HG02852 (cell line): ENCODE measurements at regions not wholly inside any gene's neighbourhood (a gene's known extent, or its start where the extent isn't known, plus 50 kb on each side); places are given as distances from the start of the nearest gene placed in this dataset.
"Not testable (repeated sequence)": the region's sequence is repeated elsewhere in the genome, so short reads cannot be mapped to it uniquely, and the experiment has no call there.

Experiments used
- ATAC-seq: cut with Tn5 transposase; IDR thresholded peaks from one replicate; pipeline ENCODE4 v1.9.1; 2021; ENCODE audit warnings: mild to moderate bottlenecking, moderate library complexity; ENCODE audit not compliant: unreplicated experiment

GRCh38 chr10:42367532-42368230 is 270.7 kb downstream of the ZNF33B start:
- peak; percentile 98 for ATAC-seq

- no peak for ATAC-seq
Observed at GRCh38 chr10:42351745-42352144, 286.6 kb downstream of the ZNF33B start.

GRCh38 chr10:42336593-42337337 is 301.6 kb downstream of the ZNF33B start:
- not testable (repeated sequence) for ATAC-seq

- ATAC-seq: not testable (repeated sequence)
Observed at GRCh38 chr10:42335653-42336296, 302.6 kb downstream of the ZNF33B start.

- no peak for ATAC-seq
Observed at GRCh38 chr10:42304341-42304740, 334.0 kb downstream of the ZNF33B start.

- not testable (repeated sequence) for ATAC-seq
Observed at GRCh38 chr10:42281896-42282295, 356.5 kb downstream of the ZNF33B start.

- ATAC-seq: not testable (repeated sequence)
Observed at GRCh38 chr10:42269788-42270187, 368.6 kb downstream of the ZNF33B start.

GRCh38 chr10:42263259-42263658 is 375.1 kb downstream of the ZNF33B start:
- not testable (repeated sequence) for ATAC-seq

GRCh38 chr10:42243002-42243401 is 395.4 kb downstream of the ZNF33B start:
- ATAC-seq: not testable (repeated sequence)

GRCh38 chr10:42242135-42242805 is 396.1 kb downstream of the ZNF33B start:
- ATAC-seq: no peak

- ATAC-seq: not testable (repeated sequence)
Observed at GRCh38 chr10:42236401-42236800, 402.0 kb downstream of the ZNF33B start.

GRCh38 chr10:42235736-42236135 is 402.6 kb downstream of the ZNF33B start:
- ATAC-seq: not testable (repeated sequence)

- ATAC-seq: not testable (repeated sequence)
Observed at GRCh38 chr10:42235241-42235640, 403.1 kb downstream of the ZNF33B start.

GRCh38 chr10:42234506-42234905 is 403.9 kb downstream of the ZNF33B start:
- not testable (repeated sequence) for ATAC-seq

- not testable (repeated sequence) for ATAC-seq
Observed at GRCh38 chr10:42233461-42234206, 404.7 kb downstream of the ZNF33B start.

GRCh38 chr10:42232955-42233354 is 405.4 kb downstream of the ZNF33B start:
- ATAC-seq: not testable (repeated sequence)

- not testable (repeated sequence) for ATAC-seq
Observed at GRCh38 chr10:42230812-42231211, 407.6 kb downstream of the ZNF33B start.

- ATAC-seq: not testable (repeated sequence)
Observed at GRCh38 chr10:42230115-42230514, 408.3 kb downstream of the ZNF33B start.

GRCh38 chr10:42227859-42228258 is 410.5 kb downstream of the ZNF33B start:
- not testable (repeated sequence) for ATAC-seq

GRCh38 chr10:42193588-42193987 is 444.8 kb downstream of the ZNF33B start:
- ATAC-seq: not testable (repeated sequence)
